ENCODE measurements at regions not wholly inside any gene's neighbourhood (a gene's known extent, or its start where the extent isn't known, plus 50 kb on each side); places are given as distances from the start of the nearest gene placed in this dataset.

GRCh38 chr6:11889572-11889971, 111.0 kb upstream of the ADTRP start:
- no peak for TF ChIP-seq TAF1 (IDR thresholded peaks at IDR 0.05; ENCODE audit: borderline replicate concordance, low read depth, low read length)
- no peak for TF ChIP-seq POLR2A (IDR thresholded peaks at IDR 0.05; ENCODE audit: low read depth, low read length)
